ENCODE measurements at regions not wholly inside any gene's neighbourhood (a gene's known extent, or its start where the extent isn't known, plus 50 kb on each side); places are given as distances from the start of the nearest gene placed in this dataset.

- H3K9me3 Mint-ChIP-seq: no peaks in the 10 kb centered on the region
- H3K27me3 Mint-ChIP-seq (ENCODE audit: low read depth): no peaks in the 10 kb centered on the region
- peaks cover 48% of the 10 kb centered on the region for H3K4me1 Mint-ChIP-seq (ENCODE audit: low read depth)
- no peak overlapping the region for H3K4me3 Mint-ChIP-seq
- CTCF ChIA-PET: interaction anchor here (1.2 kb wide), 1 partner anchor 151 kb away, joined by 3 read pairs; no protein-coding TSS in a partner anchor
- no peak for DNase-seq
- intact Hi-C loops (cut with micrococcal nuclease): loop anchor here (5.0 to 10.0 kb wide), 5 partner anchors 50 to 440 kb away; partner anchors contain the start of genes CDKN2A, CDKN2B-AS1 and MTAP
- H3K27ac Mint-ChIP-seq: no peak overlapping the region
- H3K36me3 Mint-ChIP-seq (ENCODE audit: low read depth): no peaks in the 10 kb centered on the region
These were observed 72.7 kb upstream of the IFNE start for GRCh38 chr9:21554813-21555212.

- CTCF ChIA-PET: no interaction called here
- Mint-ChIP-seq H3K27ac (no peak overlapping the region), H3K4me3 (no peak overlapping the region), H3K27me3 (ENCODE audit: low read depth) (no peaks in the 10 kb centered on the region), H3K36me3 (ENCODE audit: low read depth) (no peaks in the 10 kb centered on the region), H3K4me1 (ENCODE audit: low read depth) (peaks cover 44% of the 10 kb centered on the region), H3K9me3 (no peaks in the 10 kb centered on the region)
- intact Hi-C loops (cut with micrococcal nuclease): loop anchor here (5.0 to 10.0 kb wide), 5 partner anchors 51 to 439 kb away; partner anchors contain the start of genes CDKN2A, CDKN2B-AS1 and MTAP
- no peak for DNase-seq
These were observed 73.8 kb upstream of the IFNE start for GRCh38 chr9:21555911-21556310.

GRCh38 chr9:21556581-21557427, 74.7 kb upstream of the IFNE start:
- H3K9me3 Mint-ChIP-seq: no peaks in the 10 kb centered on the region
- H3K36me3 Mint-ChIP-seq (ENCODE audit: low read depth): no peaks in the 10 kb centered on the region
- no peak overlapping the region for H3K4me3 Mint-ChIP-seq
- H3K27ac Mint-ChIP-seq: no peak overlapping the region
- CTCF ChIA-PET: interaction anchor here (0.6 kb wide), 1 partner anchor 209 kb away, joined by 3 read pairs; no protein-coding TSS in a partner anchor
- intact Hi-C loops (cut with micrococcal nuclease): loop anchor here (5.0 to 10.0 kb wide), 5 partner anchors 52 to 438 kb away; partner anchors contain the start of genes CDKN2A, CDKN2B-AS1 and MTAP
- no peak for DNase-seq
- no peaks in the 10 kb centered on the region for H3K27me3 Mint-ChIP-seq (ENCODE audit: low read depth)
- peaks cover 39% of the 10 kb centered on the region for H3K4me1 Mint-ChIP-seq (ENCODE audit: low read depth)

GRCh38 chr9:21557428-21557768, 75.3 kb upstream of the IFNE start:
- Mint-ChIP-seq H3K9me3 (no peaks in the 10 kb centered on the region), H3K27me3 (ENCODE audit: low read depth) (no peaks in the 10 kb centered on the region), H3K27ac (no peak overlapping the region), H3K4me1 (ENCODE audit: low read depth) (peaks cover 34% of the 10 kb centered on the region), H3K4me3 (no peak overlapping the region), H3K36me3 (ENCODE audit: low read depth) (no peaks in the 10 kb centered on the region)
- DNase-seq: no peak
- CTCF ChIA-PET: interaction anchor here (0.9 kb wide), 1 partner anchor 231 kb away, joined by 3 read pairs; no protein-coding TSS in a partner anchor
- intact Hi-C loops (cut with micrococcal nuclease): loop anchor here (5.0 to 10.0 kb wide), 5 partner anchors 53 to 437 kb away; partner anchors contain the start of genes CDKN2A, CDKN2B-AS1 and MTAP

GRCh38 chr9:21558079-21558478, 76.0 kb upstream of the IFNE start:
- no peak overlapping the region for H3K27ac Mint-ChIP-seq
- CTCF ChIA-PET: interaction anchor here (0.6 to 1.8 kb wide), 5 partner anchors 92 to 466 kb away, joined by 3 to 5 read pairs (median 4); no protein-coding TSS in a partner anchor

GRCh38 chr9:21558615-21559401, 76.7 kb upstream of the IFNE start:
- Mint-ChIP-seq H3K36me3 (ENCODE audit: low read depth) (no peaks in the 10 kb centered on the region), H3K27ac (peak overlapping the region; percentile 89), H3K4me3 (peak overlapping the region; percentile 88), H3K4me1 (ENCODE audit: low read depth) (peaks cover 37% of the 10 kb centered on the region), H3K9me3 (no peaks in the 10 kb centered on the region), H3K27me3 (ENCODE audit: low read depth) (no peaks in the 10 kb centered on the region)
- intact Hi-C loops (cut with micrococcal nuclease): loop anchor here (2.0 to 10.0 kb wide), 8 partner anchors 32 to 436 kb away; partner anchors contain the start of genes CDKN2A, CDKN2B-AS1 and MTAP
- peak; percentile 19 for DNase-seq
- CTCF ChIA-PET: interaction anchor here (0.6 to 1.8 kb wide), 8 partner anchors 9 to 465 kb away, joined by 3 to 6 read pairs (median 4); no protein-coding TSS in a partner anchor

More at GRCh38 chr9:21558079-21558478, 76.0 kb upstream of the IFNE start:
- H3K4me3 Mint-ChIP-seq: peak overlapping the region; percentile 88
- peaks cover 34% of the 10 kb centered on the region for H3K4me1 Mint-ChIP-seq (ENCODE audit: low read depth)
- intact Hi-C loops (cut with micrococcal nuclease): loop anchor here (2.0 to 10.0 kb wide), 8 partner anchors 33 to 437 kb away; partner anchors contain the start of genes CDKN2A, CDKN2B-AS1 and MTAP
- no peak for DNase-seq
- no peaks in the 10 kb centered on the region for H3K36me3 Mint-ChIP-seq (ENCODE audit: low read depth)
- H3K27me3 Mint-ChIP-seq (ENCODE audit: low read depth): no peaks in the 10 kb centered on the region
- H3K9me3 Mint-ChIP-seq: no peaks in the 10 kb centered on the region

GRCh38 chr9:21559402-21560280, 77.5 kb upstream of the IFNE start:
- no peaks in the 10 kb centered on the region for H3K9me3 Mint-ChIP-seq
- H3K4me3 Mint-ChIP-seq: peak overlapping the region; percentile 88
- peak overlapping the region; percentile 56 for H3K27ac Mint-ChIP-seq
- intact Hi-C loops (cut with micrococcal nuclease): loop anchor here (2.0 to 10.0 kb wide), 8 partner anchors 31 to 435 kb away; partner anchors contain the start of genes CDKN2A, CDKN2B-AS1 and MTAP
- no peaks in the 10 kb centered on the region for H3K27me3 Mint-ChIP-seq (ENCODE audit: low read depth)
- H3K4me1 Mint-ChIP-seq (ENCODE audit: low read depth): peaks cover 43% of the 10 kb centered on the region
- no peaks in the 10 kb centered on the region for H3K36me3 Mint-ChIP-seq (ENCODE audit: low read depth)
- peak; percentile 61 for DNase-seq
- CTCF ChIA-PET: interaction anchor here (0.6 to 1.8 kb wide), 6 partner anchors 14 to 254 kb away, joined by 3 to 6 read pairs (median 4); no protein-coding TSS in a partner anchor

- peaks cover 40% of the 10 kb centered on the region for H3K4me1 Mint-ChIP-seq (ENCODE audit: low read depth)
- no peak overlapping the region for H3K27ac Mint-ChIP-seq
- no peaks in the 10 kb centered on the region for H3K9me3 Mint-ChIP-seq
- peak overlapping the region; percentile 68 for H3K4me3 Mint-ChIP-seq
- no peaks in the 10 kb centered on the region for H3K36me3 Mint-ChIP-seq (ENCODE audit: low read depth)
- no peak for DNase-seq
- CTCF ChIA-PET: no interaction called here
- intact Hi-C loops (cut with micrococcal nuclease): no loop called here
- H3K27me3 Mint-ChIP-seq (ENCODE audit: low read depth): no peaks in the 10 kb centered on the region
These were observed 78.2 kb upstream of the IFNE start for GRCh38 chr9:21560281-21560745.

GRCh38 chr9:21561502-21561901, 79.4 kb upstream of the IFNE start:
- H3K36me3 Mint-ChIP-seq (ENCODE audit: low read depth): no peaks in the 10 kb centered on the region
- no peak overlapping the region for H3K4me3 Mint-ChIP-seq
- H3K4me1 Mint-ChIP-seq (ENCODE audit: low read depth): peaks cover 35% of the 10 kb centered on the region
- no peaks in the 10 kb centered on the region for H3K9me3 Mint-ChIP-seq
- CTCF ChIA-PET: interaction anchor here (0.7 to 1.1 kb wide), 4 partner anchors 10 to 165 kb away, joined by 3 to 7 read pairs (median 4); no protein-coding TSS in a partner anchor
- intact Hi-C loops (cut with micrococcal nuclease): no loop called here
- H3K27ac Mint-ChIP-seq: no peak overlapping the region
- no peak for DNase-seq
- no peaks in the 10 kb centered on the region for H3K27me3 Mint-ChIP-seq (ENCODE audit: low read depth)

- H3K4me3 Mint-ChIP-seq: no peak overlapping the region
- H3K27me3 Mint-ChIP-seq (ENCODE audit: low read depth): no peaks in the 10 kb centered on the region
- H3K4me1 Mint-ChIP-seq (ENCODE audit: low read depth): peaks cover 21% of the 10 kb centered on the region
- no peak overlapping the region for H3K27ac Mint-ChIP-seq
- no peak for DNase-seq
- no peaks in the 10 kb centered on the region for H3K9me3 Mint-ChIP-seq
- intact Hi-C loops (cut with micrococcal nuclease): no loop called here
- CTCF ChIA-PET: no interaction called here
- no peaks in the 10 kb centered on the region for H3K36me3 Mint-ChIP-seq (ENCODE audit: low read depth)
These were observed 82.1 kb upstream of the IFNE start for GRCh38 chr9:21564175-21564574.

GRCh38 chr9:21565155-21565554, 83.0 kb upstream of the IFNE start:
- Mint-ChIP-seq H3K4me3 (no peak overlapping the region), H3K36me3 (ENCODE audit: low read depth) (no peaks in the 10 kb centered on the region), H3K27ac (no peak overlapping the region), H3K4me1 (ENCODE audit: low read depth) (peaks cover 20% of the 10 kb centered on the region), H3K27me3 (ENCODE audit: low read depth) (no peaks in the 10 kb centered on the region), H3K9me3 (no peaks in the 10 kb centered on the region)
- CTCF ChIA-PET: interaction anchor here (0.6 kb wide), 1 partner anchor 62 kb away, joined by 3 read pairs; no protein-coding TSS in a partner anchor
- DNase-seq: no peak
- intact Hi-C loops (cut with micrococcal nuclease): no loop called here
